ENCODE measurements at regions not wholly inside any gene's neighbourhood (a gene's known extent, or its start where the extent isn't known, plus 50 kb on each side); places are given as distances from the start of the nearest gene placed in this dataset.

GRCh38 chr5:5588887-5589826, 166.7 kb downstream of the ICE1 start:
- DNase-seq (ENCODE audit: low read depth): no peak
- TF ChIP-seq, protein P1, sequence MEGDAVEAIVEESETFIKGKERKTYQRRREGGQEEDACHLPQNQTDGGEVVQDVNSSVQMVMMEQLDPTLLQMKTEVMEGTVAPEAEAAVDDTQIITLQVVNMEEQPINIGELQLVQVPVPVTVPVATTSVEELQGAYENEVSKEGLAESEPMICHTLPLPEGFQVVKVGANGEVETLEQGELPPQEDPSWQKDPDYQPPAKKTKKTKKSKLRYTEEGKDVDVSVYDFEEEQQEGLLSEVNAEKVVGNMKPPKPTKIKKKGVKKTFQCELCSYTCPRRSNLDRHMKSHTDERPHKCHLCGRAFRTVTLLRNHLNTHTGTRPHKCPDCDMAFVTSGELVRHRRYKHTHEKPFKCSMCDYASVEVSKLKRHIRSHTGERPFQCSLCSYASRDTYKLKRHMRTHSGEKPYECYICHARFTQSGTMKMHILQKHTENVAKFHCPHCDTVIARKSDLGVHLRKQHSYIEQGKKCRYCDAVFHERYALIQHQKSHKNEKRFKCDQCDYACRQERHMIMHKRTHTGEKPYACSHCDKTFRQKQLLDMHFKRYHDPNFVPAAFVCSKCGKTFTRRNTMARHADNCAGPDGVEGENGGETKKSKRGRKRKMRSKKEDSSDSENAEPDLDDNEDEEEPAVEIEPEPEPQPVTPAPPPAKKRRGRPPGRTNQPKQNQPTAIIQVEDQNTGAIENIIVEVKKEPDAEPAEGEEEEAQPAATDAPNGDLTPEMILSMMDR (IDR thresholded peaks at IDR 0.05; ENCODE audit: insufficient read depth, low read depth, low read length, missing control alignments): no peak

DNA sequence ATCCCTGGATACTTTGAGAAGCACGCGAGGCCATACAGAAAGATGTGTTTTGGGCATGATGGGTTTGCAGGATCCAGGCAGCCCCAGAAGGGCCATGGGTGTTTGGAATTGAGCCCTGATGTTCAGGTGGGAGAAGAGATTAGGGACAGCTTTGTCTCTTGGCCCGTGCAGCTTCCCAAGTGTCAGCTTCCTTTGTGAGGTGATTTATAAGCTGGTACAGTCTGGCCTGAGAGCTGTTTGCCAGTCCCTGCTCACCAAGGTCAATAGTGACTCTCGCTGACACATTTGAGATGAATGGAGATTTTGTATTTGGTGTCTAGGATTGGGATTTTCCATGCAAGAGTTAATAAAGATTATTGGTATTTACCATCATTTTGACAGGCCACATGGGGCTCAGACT, 165.9 kb downstream of the ICE1 start:
- H3K4me3 ChIP-seq (ENCODE audit: low read length): no peak overlapping the region
- DNase-seq (ENCODE audit: low read depth): no peak
- TF ChIP-seq, protein P1 (IDR thresholded peaks at IDR 0.05; ENCODE audit: insufficient read depth, low read depth, low read length, missing control alignments): no peak

More at GRCh38 chr5:5588887-5589826, 166.7 kb downstream of the ICE1 start:
- H3K4me3 ChIP-seq (ENCODE audit: low read length): no peak overlapping the region

DNA sequence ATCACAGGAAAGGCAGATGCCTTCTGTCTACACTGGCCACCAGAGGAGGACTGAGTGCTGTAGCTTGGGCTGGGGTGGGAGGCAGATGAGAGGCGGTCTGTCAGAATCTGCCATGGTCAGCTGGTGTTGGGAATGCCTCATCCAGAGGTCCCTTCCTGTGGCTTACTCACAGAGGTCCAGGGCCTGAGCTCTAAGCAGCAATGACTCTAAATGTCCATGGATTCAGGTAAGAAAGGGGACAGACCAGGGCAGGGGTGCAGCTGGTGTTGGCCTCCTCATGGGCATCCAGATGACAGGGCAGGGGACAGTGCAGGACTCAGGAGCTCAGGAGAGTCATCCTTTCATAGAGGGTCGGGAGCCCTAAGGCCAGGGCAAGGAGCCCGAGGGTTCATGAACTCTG, 165.0 kb downstream of the ICE1 start:
- DNase-seq (ENCODE audit: low read depth): no peak
- TF ChIP-seq, protein P1 (IDR thresholded peaks at IDR 0.05; ENCODE audit: insufficient read depth, low read depth, low read length, missing control alignments): no peak
- H3K4me3 ChIP-seq (ENCODE audit: low read length): no peak overlapping the region

DNA sequence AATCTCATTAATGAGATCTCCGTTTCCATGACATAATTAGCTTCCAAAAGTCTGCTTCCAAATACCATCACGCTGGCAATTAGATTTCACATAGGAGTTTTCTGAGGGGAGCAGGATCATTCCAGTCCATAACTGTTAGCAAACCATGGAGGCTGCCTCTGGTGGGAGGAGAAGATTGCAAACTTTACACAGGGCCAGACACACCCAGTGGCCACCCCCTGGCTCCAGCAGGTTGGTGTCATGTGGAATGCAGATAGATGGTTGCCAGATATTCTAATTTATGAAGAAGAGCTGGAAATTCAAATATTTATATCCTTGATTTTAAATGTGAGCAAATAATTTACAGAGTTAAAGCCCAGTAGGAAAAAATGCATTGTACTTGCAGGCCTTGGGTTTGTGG, 164.2 kb downstream of the ICE1 start:
- TF ChIP-seq, protein P1 (IDR thresholded peaks at IDR 0.05; ENCODE audit: insufficient read depth, low read depth, low read length, missing control alignments): no peak
- no peak overlapping the region for H3K4me3 ChIP-seq (ENCODE audit: low read length)
- no peak for DNase-seq (ENCODE audit: low read depth)

DNA sequence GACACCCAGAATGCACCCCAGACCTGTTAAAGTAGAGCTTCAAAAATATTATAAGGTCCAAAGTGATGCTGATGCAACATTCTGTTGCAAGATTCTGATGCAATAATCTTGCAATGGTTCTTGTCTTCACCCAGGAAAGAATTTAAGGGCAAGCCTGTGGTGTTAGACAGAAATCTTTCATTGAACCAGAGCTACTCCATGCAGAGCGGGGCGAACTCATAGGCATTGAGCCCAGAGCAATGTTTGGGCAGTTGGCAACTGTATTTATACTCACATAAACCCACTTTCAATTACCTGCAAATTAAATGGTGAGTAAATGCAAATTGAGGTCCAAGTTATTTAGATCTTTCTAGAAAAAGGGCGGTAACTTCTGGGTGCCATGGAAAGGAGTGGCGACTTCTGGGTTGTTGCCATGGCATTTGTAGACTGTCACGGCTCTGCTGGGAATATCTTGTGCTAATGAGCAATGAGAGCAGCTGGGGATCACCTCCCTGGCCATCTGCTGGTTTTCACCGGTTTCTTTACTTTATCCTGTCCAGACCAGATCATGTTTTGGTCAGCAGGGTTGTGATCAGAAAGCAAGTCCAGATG, 163.4 kb downstream of the ICE1 start:
- TF ChIP-seq, protein P1 (IDR thresholded peaks at IDR 0.05; ENCODE audit: insufficient read depth, low read depth, low read length, missing control alignments): no peak
- no peak overlapping the region for H3K4me3 ChIP-seq (ENCODE audit: low read length)
- no peak for DNase-seq (ENCODE audit: low read depth)

- TF ChIP-seq, protein P1 (IDR thresholded peaks at IDR 0.05; ENCODE audit: insufficient read depth, low read depth, low read length, missing control alignments): no peak
- no peak for DNase-seq (ENCODE audit: low read depth)
- no peak overlapping the region for H3K4me3 ChIP-seq (ENCODE audit: low read length)
These were observed 162.3 kb downstream of the ICE1 start for GRCh38 chr5:5584751-5585150.
